ENCODE measurements at regions not wholly inside any gene's neighbourhood (a gene's known extent, or its start where the extent isn't known, plus 50 kb on each side); places are given as distances from the start of the nearest gene placed in this dataset.
"Not testable (repeated sequence)": the region's sequence is repeated elsewhere in the genome, so short reads cannot be mapped to it uniquely, and the experiment has no call there.

DNA sequence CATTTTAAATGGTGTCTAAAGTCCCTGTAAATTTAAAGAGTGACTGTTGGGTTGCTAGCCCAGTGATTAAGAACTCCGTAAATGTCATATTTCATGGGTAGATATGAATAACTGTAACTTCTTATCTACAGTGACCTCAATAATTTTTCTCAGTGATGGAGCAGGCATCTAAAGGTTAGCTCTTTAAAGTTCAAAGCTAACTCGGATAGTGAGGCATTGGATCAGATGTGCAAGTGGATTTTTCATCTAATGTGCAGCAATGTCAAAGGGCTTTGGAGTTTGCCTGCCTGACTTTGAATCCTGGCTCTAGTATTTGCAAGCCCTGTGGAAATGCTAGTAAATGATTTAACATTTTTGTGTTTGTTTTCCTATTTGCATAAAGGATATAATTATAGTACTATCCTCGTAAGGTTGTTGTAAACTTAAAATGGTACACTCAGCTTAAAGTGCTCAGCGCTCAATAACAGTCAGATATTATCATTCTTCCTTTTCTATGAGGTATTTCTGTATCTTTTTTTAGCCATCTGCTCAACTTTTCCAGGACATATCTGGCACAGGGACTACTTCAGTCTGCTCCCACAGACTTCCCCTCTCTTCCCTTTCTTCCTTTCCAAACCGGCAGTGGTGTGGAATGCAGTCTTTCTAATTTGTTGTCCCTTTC lies 163.7 kb upstream of the ELL2 start:
- no peak for DNase-seq

DNA sequence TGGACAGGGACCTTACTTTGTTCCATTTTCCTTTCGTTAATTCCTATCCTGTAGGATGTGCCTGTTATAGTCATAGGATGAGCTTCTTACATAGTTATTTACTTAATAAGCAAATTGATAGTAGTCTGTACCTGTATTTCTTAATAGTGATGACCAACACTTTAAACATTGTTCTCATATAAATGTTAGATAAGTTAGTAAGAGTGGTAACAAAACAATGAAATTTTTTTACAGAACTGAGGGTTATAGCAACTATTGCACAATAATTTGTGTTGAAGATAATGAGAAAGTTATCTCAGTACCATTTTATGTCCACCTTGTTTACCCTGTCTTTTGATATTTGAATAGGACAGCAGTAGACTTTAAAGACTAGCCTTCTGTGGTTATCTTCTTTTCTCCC lies 162.9 kb upstream of the ELL2 start:
- no peak for DNase-seq

DNA sequence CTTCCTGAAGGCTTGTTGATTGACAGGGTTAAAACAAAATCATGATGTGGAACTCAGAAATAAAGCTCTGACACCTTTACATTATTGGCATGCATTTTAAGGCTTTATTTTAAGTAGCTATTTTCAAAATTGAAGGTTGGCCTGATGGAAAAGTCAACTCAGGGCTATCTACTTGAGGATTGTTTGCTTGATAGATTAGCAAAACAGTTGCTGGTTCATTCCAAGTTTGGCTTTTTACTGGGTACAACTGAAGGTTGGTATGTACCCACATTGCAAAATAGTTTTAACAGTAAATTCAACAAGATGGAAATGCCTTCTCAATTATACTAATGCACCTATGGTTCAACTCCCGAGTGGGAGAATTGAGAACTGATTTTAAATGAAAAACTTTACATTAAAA lies 161.8 kb upstream of the ELL2 start:
- DNase-seq: no peak

DNA sequence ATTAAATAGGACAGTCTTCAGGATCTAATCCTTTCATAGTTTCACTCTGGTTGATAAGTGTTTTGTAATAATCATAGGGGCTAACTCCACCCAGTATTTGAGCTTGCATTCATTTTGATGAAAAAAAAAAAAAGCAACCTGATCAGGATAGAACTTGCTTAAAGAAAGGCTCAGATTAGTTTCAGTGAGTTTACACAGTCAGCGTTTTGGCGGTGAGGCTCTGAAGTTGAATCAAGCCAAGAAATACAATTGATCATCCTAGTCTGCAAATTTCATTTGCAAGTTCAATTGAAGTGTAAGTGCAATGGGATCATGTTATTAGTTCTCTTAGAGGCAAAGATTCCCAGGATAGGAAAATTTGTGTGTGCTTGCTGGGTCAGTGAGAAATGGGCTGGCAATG lies 159.7 kb upstream of the ELL2 start:
- DNase-seq: no peak

DNA sequence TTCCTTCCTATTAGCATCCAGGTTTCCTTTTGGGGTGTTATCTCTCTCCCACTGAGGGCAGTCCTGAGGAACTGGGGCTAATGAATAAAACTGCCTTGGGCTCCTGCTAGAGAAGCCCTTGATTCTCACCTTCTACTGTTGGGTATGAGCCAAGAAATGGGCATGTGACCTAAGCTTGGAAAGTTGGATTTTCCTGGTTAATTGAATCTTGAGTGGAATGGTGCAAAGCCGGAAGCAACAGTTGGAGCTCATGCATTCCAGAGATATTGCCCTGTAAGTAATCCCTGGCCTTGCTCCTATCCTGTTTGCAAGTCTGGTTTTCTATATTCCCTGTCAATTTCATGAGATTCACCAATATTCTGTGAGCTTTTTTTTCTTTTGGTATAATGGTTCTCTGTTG lies 158.5 kb upstream of the ELL2 start:
- no peak for DNase-seq

DNA sequence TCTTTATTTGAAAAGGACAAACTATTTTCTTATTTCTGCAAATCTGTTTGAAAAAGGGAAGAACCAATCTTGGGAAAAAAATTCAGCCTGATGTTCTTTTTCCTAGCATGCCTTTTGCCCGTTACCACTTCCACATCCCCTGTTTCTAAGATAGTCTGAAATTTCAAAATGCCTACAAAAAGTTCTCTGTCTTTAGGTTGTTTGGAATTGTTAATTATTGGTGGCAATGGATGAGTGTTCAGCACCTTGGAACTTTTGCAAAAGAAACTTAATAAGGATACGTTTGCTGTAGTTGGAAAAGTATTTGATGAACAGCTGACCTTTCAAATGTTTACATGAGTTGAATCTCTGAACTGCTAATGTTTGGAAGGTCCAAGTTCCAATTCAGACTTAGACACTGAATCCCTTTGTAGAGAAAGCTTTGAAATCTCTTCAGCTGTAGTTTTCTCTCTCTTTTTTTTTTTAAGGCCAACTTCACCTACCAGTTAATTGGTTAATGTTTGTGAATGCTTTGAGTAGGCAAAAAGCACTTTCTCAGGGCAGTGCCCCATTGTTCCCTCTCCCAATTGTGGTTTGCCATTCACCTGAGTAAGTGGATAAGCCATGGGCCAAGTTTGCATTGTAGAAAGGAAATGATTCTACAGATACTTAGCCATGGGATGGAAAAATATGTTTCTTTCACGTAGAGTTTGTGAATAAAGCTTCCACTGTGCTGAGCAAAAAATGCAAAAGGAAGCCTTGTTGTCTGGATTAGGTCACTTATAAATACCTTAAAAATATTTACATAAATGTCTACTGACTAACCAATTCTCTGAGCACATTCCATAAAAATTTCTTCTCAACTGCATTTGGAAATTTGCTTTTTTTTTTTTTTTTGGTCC lies 156.4 kb upstream of the ELL2 start:
- DNase-seq: no peak

DNA sequence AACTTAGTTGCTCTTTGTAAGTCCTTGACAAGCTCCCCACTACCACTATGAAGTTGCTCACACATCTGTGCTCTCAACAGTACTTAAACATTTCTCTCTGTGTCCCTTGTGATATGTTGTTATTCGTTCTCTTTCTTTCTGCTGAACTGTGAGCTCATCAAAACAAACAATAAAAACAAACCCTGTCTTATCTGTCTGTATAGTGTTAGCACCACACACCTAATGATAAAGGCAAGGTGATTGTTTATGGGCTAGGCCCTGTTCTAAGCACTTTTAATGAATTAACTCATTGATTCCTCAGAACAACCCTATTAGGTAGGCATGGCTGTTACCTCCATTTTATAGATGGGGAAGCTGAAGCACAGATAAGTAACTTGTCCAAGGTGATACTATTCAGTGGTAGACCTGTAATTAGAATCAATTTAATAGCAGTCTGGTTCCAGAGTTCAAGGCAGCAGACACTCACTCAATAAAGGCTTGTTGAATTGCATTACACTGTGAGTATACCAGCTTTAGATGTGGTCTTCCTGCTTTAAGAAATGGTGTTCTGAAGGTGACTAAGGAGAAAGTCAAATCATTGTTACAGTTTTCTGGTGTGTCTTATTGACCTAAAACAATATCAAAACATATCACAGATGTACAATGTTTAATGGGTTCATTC lies 153.6 kb upstream of the ELL2 start:
- no peak for DNase-seq

DNA sequence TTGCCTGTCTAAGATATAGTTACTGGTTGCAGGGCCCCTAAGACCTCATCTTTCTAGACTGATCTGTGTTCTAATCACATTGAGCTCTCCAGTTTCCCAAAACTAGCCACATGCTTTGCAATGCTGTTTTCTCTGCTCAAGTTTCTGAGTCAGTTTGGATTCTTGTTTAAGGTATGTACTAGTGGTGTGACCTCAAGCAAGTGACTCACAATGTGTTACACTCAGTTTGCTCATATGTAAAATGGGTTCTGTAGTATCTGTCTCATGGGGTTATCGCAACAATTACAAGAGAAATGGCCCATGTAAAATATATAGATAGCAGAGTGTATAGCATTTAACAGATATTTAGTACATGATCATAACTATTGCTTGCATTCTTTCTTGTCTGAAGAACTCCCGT lies 153.1 kb upstream of the ELL2 start:
- no peak for DNase-seq

DNA sequence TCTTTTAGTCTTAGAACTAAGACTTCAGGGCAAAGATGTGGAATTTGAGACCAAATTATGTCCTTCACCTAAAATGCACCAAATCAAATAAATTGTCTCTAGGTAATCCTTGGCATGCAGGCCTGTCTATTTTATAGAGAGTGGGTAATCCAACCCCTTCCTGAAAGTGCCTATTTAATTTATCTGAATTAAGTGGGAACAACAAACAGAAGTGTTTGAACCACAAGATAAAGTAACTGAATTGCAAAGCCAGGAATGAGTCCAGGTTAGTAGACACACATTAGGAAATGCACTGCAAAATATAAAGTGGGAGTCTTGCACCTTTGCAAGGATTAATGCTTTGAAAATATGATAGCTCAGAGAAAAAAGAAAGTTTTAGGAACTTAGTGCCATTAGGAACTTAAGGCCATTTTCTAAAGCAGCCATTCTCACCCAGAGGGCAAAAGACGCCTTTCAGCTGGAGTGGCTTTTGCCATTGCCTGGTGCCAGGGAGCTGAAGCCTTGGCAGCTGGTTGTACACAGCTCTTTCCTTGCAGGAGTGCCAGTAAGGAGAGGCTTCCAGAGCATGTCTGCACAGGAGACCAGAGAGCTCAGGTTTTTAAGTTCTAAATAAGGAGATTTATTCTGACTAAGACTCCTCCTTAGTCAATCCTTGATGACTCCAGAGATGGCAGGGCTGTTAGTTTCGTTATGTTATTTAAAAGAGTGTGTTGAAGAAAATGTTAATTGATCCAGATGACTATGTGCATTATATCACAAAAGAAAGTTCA lies 151.7 kb upstream of the ELL2 start:
- no peak for DNase-seq

GRCh38 chr5:96112703-96113102 lies 151.1 kb upstream of the ELL2 start:
- no peak for DNase-seq

DNA sequence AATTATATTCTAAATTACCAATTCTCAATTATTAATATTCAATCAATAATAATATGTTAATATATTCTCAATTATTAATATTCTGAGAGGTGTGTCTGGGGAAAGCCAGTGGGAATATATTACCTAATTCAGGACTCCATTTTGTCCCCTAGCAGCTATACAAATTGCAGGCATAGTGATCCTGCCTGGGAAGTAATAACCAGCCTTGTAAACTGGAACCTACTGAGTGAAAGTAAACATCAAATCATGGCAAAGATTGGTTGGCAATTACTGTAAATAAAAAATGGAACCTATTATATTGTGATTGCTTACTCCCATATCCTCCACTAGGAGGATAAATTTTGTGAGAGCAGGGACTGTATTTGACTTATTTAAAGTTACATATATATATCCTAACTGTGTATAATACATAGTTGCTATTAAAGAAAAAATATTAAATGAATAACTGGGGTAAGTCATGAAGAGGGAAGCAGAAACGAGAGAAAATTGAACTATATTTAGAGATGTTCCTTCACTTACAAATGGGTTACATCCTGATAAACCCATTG lies 150.5 kb upstream of the ELL2 start:
- DNase-seq: no peak

GRCh38 chr5:96111080-96111756 lies 149.6 kb upstream of the ELL2 start:
- no peak for DNase-seq

DNA sequence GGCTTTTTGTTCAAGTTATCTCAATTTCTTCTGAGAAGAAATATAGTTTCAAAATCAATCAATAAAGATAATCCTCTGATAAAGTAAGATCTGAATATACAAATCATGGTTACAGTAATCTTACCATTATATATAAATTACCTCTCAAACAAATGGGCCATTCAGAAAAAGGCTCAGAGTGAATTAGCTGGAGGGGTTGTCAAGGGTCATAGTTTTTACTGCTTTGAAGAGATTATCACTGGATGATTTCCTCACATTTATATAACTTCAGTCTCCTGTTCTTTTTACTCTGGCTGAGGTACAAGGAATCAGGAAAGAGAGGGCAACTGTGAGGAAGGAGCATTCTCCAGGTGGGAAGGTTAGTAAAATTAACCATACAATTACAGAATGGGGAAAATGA lies 148.6 kb upstream of the ELL2 start:
- DNase-seq: no peak

GRCh38 chr5:96108629-96109028 lies 147.0 kb upstream of the ELL2 start:
- DNase-seq: not testable (repeated sequence)

DNA sequence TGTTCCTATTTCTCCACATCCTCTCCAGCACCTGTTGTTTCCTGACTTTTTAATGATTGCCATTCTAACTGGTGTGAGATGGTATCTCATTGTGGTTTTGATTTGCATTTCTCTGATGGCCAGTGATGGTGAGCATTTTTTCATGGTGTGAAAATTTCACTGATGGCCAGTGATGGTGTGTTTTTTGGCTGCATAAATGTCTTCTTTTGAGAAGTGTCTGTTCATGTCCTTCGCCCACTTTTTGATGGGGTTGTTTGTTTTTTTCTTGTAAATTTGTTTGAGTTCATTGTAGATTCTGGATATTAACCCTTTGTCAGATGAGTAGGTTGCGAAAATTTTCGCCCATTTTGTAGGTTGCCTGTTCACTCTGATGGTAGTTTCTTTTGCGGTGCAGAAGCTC lies 142.2 kb upstream of the ELL2 start:
- not testable (repeated sequence) for DNase-seq

- DNase-seq: no peak
Measured at GRCh38 chr5:96101358-96102089, 139.9 kb upstream of the ELL2 start.

DNA sequence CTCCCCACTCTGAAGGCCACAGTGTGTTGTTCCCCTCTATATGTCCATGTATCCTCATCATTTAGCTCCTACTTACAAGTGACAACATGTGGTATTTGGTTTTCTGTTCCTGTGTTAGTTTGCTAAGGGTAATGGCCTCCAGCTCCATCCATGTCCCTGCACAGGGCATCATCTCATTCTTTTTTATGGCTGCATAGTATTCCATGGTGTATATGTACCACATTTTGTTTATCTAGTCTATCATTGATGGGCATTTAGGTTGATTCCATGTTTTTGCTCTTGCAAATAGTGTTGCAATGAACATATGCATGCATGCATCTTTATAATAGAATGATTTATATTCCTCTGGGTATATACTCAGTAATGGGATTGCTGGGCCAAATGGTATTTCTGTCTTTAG lies 135.8 kb upstream of the ELL2 start:
- not testable (repeated sequence) for DNase-seq

GRCh38 chr5:96096724-96097123 lies 135.1 kb upstream of the ELL2 start:
- no peak for DNase-seq

- DNase-seq: no peak
Measured at GRCh38 chr5:96094904-96095303, 133.3 kb upstream of the ELL2 start.

DNA sequence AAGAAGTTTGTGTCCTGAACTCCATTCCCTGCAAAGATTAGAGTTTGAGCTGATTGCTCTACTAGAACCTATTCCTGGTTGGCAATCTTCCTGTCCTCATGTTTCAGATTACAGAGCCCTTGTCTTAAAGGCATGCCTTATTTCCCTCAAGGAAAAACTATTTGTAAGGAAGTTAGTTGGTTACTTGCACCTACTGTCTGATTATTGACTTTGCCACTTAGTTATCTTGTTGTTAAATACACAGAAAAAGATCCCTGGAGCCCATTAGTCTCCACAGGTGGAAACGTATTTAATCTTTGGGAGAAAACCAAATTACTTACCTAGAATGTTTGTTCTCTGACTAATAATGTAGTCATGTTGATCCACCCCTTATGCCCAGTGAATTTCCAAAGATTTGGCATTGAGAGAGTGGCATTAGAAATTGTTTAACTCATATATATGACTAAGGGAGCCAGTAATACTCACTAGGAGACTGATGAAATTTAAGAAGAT lies 132.3 kb upstream of the ELL2 start:
- DNase-seq: no peak

- no peak for DNase-seq
Measured at GRCh38 chr5:96093340-96093739, 131.7 kb upstream of the ELL2 start.
